TTC549 (cell line): ENCODE measurements at regions not wholly inside any gene's neighbourhood (a gene's known extent, or its start where the extent isn't known, plus 50 kb on each side); places are given as distances from the start of the nearest gene placed in this dataset.

Source experiments
- FAIRE-seq: peaks from 2 replicates; lab custom pipeline; 2012; peaks lifted over from hg19 to GRCh38; lab: Jason Lieb, UNC

GRCh38 chr12:67592228-67593011 lies 56.1 kb upstream of the DYRK2 start:
- no peak for FAIRE-seq

GRCh38 chr12:67593041-67593440 lies 55.5 kb upstream of the DYRK2 start:
- no peak for FAIRE-seq

- no peak for FAIRE-seq
Observed at GRCh38 chr12:67593461-67594330, 54.8 kb upstream of the DYRK2 start.

GRCh38 chr12:67594888-67595287 lies 53.7 kb upstream of the DYRK2 start:
- no peak for FAIRE-seq

- no peak for FAIRE-seq
Observed at GRCh38 chr12:67595365-67595764, 53.2 kb upstream of the DYRK2 start.

- no peak for FAIRE-seq
Observed at GRCh38 chr12:67598598-67598997, 49.9 kb upstream of the DYRK2 start.
